GM10248 (cell line): ENCODE measurements at regions not wholly inside any gene's neighbourhood (a gene's known extent, or its start where the extent isn't known, plus 50 kb on each side); places are given as distances from the start of the nearest gene placed in this dataset.

ENCODE experiments used
- CTCF ChIA-PET: fragments of 300-600 bp; sonication (Branson Sonifier 250); formaldehyde crosslinking; extraction: SDS; loops from one replicate; lab custom pipeline; 2021; ENCODE audit warnings: antibody characterized with exemption; lab: Yijun Ruan, JAX
- POLR2A ChIA-PET: fragments of 350-650 bp; sonication (Branson Sonifier 250); formaldehyde crosslinking; extraction: SDS; loops from one replicate; lab custom pipeline; 2020; ENCODE audit warnings: antibody characterized with exemption; lab: Yijun Ruan, JAX
- DNase-seq: peaks from one replicate; pipeline ENCODE4 v3.0.0; 2012; ENCODE audit errors: extremely low spot score
- TF ChIP-seq, protein P1 (sequence below): IDR thresholded peaks from 2 replicates; pipeline ENCODE4 v1.5.1; 2012; ENCODE audit warnings: mild to moderate bottlenecking, low read depth; ENCODE audit errors: extremely low read depth, missing control alignments, control extremely low read depth

DNA sequence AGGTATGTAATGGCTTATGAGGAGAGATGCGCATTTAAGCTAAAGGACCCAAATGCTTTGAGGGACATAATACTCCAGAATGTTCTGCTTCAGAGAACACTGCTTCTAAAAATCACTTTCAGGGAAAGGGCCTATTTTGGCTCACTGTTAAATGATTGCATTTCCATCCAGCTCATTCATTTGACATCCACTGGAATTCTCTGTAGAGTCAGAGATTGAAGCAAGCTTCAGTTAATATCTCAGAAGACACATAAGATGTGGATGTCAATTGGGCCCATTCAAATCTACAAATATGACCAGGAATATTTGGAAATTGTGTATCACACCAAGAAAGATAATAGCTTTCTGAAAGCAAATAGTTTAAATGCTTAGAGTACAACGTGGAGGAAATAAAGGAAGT, 209.9 kb upstream of the VSTM2A start:
- TF ChIP-seq, protein P1, sequence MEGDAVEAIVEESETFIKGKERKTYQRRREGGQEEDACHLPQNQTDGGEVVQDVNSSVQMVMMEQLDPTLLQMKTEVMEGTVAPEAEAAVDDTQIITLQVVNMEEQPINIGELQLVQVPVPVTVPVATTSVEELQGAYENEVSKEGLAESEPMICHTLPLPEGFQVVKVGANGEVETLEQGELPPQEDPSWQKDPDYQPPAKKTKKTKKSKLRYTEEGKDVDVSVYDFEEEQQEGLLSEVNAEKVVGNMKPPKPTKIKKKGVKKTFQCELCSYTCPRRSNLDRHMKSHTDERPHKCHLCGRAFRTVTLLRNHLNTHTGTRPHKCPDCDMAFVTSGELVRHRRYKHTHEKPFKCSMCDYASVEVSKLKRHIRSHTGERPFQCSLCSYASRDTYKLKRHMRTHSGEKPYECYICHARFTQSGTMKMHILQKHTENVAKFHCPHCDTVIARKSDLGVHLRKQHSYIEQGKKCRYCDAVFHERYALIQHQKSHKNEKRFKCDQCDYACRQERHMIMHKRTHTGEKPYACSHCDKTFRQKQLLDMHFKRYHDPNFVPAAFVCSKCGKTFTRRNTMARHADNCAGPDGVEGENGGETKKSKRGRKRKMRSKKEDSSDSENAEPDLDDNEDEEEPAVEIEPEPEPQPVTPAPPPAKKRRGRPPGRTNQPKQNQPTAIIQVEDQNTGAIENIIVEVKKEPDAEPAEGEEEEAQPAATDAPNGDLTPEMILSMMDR, result no peak
- no peak for DNase-seq
- ChIA-PET CTCF (interaction anchor here (1.0 to 1.4 kb wide), 2 partner anchors 81 to 83 kb away, joined by 3 to 4 read pairs; no protein-coding TSS in a partner anchor), POLR2A (no interaction called here)

DNA sequence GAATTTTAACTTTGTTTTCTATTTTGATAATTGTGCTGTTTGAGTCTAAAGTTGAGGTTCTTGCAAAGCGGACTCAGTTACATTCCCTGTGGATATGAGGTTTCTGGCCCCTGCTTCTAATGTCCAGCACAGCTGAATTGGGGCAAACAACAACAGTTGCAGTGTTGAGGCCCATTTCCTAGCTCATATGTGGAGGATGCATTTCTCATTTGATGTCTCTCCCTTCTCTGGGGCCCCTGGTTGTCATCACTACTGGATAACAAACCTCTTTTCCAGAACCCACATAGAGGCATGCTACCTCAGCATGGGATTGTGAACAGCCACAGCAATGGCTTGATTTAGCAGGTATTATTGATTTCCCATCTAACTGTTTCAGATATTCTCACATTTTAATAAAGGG, 208.2 kb upstream of the VSTM2A start:
- no peak for DNase-seq
- POLR2A ChIA-PET, result no interaction called here
- CTCF ChIA-PET, result no interaction called here
- TF ChIP-seq, protein P1, result no peak

DNA sequence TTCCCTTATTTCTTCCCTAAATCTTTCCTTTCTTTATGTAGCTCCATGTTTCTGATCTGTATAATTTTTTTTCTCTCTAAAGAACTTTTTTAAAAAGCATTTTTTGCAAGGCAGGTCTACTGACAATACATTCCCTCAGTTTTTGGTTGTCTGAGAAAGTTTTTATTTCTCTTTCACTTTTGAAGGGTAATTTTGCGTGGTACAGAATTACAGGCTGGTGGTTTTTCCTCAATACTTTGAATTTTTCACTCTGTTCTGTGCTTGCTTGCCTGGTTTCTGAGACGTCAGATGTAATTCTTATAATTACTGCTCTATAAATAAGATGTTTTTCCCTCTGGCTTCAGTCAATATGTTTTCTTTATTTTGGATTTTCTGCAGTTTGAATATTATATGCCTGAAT, 205.4 kb upstream of the VSTM2A start:
- DNase-seq, result no peak
- ChIA-PET POLR2A (no interaction called here), CTCF (interaction anchor here (1.0 to 1.1 kb wide), 2 partner anchors 14 to 31 kb away, joined by 3 to 5 read pairs; no protein-coding TSS in a partner anchor)
- TF ChIP-seq, protein P1, result no peak

DNA sequence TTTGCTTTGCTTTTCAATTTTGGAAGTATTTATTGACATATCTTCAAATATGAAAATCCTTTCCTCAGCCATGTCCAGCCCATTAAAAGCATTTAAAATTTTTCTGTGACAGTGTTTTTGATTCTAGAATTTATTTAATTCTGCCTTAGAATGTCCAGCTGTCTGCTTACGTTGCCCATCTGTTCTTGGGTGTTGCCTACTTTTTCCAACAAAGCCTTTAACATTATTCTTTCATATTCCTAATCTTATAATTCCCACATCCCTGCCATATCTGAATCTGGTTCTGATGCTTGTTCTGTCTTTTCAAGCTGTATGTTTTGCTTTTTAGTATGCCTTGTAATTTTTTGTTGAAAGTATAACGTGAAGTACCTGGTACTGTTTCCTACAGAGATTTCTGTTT, 204.7 kb upstream of the VSTM2A start:
- ChIA-PET POLR2A (no interaction called here), CTCF (no interaction called here)
- DNase-seq, result no peak
- TF ChIP-seq, protein P1, result no peak

DNA sequence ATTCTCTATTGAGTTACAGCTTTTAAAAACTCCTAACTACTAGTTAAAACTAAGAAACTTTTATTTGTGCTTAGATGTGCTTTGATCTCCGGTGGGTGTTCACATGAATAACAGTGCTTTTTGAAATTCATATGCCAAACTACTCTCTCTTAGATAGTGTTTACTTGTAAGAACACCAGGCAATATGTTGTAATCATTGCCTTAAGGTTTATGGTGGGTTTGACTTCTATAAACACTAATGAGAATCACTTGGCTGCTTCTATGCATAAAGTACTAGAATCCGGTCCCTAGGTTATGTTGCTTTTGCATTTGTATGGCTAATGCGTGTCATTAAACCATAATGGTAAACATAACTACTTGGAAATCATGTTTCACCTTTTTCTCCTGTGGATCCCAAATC, 203.9 kb upstream of the VSTM2A start:
- DNase-seq, result no peak
- ChIA-PET POLR2A (no interaction called here), CTCF (no interaction called here)
- TF ChIP-seq, protein P1, result no peak

DNA sequence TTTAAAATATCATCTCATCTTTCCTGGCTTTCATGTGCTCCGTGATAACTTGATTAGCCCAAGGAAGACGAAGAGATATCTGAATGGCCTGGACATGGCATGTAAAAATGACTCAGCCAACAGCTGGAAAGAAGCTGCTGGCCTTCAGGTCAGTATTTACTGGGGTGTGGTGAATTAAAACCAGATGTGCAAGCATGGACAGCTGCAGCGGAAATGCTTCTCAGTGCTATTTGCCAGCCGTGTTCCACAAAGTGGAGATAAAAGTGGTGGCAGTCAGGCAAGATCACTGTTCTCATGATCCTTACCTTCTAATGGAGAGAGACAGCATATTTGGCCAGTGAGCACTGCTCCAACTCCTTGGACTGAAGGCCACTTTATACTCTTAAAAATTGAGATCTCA, 203.1 kb upstream of the VSTM2A start:
- ChIA-PET CTCF (no interaction called here), POLR2A (no interaction called here)
- no peak for DNase-seq
- TF ChIP-seq, protein P1, result no peak

DNA sequence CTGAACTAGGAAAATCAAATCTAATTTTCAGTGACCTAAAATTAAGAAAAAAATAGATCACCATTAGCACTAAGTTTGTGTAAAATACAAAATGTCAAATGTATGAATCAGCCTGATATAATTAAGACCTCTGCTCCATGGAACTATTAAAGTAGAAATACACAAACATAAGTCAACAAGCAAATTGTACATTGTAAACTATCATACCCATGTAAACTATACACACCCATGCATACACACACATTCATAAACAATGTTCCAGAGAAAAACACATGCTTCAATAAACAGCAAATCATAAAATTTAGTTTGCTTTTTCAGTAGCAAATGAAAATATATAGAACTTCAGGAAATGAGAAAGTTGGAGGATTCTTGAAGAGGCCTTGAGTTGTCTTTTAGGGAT, 199.7 kb upstream of the VSTM2A start:
- TF ChIP-seq, protein P1, result no peak
- POLR2A ChIA-PET, result no interaction called here
- DNase-seq, result no peak
- CTCF ChIA-PET, result no interaction called here
